PC-3 (cell line): ENCODE measurements at regions not wholly inside any gene's neighbourhood (a gene's known extent, or its start where the extent isn't known, plus 50 kb on each side); places are given as distances from the start of the nearest gene placed in this dataset.

Experiments used
- EZH2 ChIP-seq: fragments of 300-600 bp; sonication (generic); IDR thresholded peaks from one replicate; pipeline ENCODE4 v1.6.1; 2017; ENCODE audit warnings: antibody characterized with exemption, mild to moderate bottlenecking, low read length; ENCODE audit not compliant: unreplicated experiment
- TF ChIP-seq, protein P1 (sequence below): fragments of 300-600 bp; sonication (generic); conservative IDR thresholded peaks from 2 replicates; pipeline ENCODE4 v1.5.1; 2017; ENCODE audit warnings: antibody characterized with exemption, low read depth, mild to moderate bottlenecking, low read length

- TF ChIP-seq, protein P1, sequence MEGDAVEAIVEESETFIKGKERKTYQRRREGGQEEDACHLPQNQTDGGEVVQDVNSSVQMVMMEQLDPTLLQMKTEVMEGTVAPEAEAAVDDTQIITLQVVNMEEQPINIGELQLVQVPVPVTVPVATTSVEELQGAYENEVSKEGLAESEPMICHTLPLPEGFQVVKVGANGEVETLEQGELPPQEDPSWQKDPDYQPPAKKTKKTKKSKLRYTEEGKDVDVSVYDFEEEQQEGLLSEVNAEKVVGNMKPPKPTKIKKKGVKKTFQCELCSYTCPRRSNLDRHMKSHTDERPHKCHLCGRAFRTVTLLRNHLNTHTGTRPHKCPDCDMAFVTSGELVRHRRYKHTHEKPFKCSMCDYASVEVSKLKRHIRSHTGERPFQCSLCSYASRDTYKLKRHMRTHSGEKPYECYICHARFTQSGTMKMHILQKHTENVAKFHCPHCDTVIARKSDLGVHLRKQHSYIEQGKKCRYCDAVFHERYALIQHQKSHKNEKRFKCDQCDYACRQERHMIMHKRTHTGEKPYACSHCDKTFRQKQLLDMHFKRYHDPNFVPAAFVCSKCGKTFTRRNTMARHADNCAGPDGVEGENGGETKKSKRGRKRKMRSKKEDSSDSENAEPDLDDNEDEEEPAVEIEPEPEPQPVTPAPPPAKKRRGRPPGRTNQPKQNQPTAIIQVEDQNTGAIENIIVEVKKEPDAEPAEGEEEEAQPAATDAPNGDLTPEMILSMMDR: no peak
- TF ChIP-seq EZH2: no peak
Observed at GRCh38 chr1:29925058-29925457, 688.7 kb downstream of the PTPRU start.
